ENCODE measurements at regions not wholly inside any gene's neighbourhood (a gene's known extent, or its start where the extent isn't known, plus 50 kb on each side); places are given as distances from the start of the nearest gene placed in this dataset.

DNA sequence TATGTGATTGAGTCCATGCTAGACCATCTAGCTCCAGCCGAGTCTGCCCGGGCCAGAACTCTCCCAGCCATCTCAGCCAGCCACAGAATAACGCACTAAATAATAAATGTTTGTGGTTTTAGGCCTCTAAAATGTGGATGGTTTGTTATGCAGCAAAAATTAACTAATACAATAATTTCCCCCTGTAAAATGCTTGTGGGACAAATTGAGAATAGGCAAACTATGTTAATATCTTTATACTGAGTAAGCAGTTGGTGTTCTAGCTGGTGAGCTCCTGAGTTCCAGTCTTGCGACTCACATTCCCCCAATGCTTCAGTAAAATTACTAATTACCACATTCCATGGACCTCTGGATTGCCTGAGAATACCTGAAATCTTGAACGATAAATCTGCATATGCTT, 316.8 kb upstream of the NFE2L3 start:
- DNase-seq = no peak

DNA sequence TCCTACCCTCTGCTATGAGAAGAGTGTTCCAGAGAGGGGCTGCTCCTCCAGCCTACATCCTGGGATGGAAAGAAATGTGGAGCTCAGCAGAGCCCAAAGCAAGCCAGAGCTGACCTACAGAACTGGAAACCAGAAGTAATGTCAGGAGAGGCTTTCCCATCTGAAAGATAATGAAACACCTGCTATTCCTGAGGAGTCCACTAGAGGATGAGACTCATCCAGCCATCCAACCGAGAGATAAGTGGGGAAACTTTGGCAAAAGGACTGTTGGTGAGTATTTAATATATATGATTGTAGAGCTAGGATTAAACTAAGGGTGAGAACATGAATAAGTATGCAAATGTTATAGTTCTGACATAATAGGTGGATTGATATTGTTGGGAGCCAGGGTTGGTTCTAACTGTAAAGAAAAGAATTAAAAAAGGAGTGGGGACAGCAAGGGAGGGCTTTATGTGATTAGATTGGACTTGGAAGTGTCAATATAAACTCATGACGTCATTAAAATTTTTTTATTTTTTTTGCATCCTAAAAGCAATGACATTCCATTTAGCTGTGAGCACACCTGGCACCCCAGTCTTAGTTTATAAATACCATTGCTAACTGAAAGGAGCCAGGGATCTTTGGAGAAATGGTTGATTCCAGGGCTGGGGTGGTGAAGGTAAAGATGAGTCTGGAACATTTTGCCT, 312.8 kb upstream of the NFE2L3 start:
- no peak for DNase-seq

DNA sequence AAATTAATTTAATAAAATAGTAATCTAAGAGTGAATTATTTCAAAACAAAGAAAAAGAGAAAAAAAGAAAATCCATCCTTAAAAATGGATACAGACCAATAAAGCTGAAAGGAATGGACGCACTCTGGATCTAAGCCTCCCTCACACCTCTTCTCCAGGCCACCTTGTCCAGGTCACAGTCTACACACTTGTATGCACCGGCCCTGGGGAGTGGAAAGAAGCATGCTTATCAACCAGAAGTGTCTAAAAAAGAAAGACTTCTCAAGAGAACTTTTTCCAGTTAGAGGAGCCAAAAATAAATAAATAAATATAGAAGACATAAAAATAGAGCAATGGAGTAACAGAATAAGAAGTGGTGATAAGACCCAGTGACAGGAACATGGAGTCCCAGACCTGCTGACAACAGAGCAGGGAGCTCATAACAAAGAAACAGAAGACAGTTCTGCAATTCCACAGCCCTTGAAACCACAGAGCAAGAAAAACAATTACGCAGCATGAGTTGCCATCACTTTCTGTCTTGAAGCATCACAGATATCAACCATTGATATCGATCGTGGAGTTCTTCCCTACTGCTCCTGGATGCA, 311.7 kb upstream of the NFE2L3 start:
- DNase-seq = no peak

GRCh38 chr7:25841575-25841974, 310.4 kb upstream of the NFE2L3 start:
- no peak for DNase-seq

DNA sequence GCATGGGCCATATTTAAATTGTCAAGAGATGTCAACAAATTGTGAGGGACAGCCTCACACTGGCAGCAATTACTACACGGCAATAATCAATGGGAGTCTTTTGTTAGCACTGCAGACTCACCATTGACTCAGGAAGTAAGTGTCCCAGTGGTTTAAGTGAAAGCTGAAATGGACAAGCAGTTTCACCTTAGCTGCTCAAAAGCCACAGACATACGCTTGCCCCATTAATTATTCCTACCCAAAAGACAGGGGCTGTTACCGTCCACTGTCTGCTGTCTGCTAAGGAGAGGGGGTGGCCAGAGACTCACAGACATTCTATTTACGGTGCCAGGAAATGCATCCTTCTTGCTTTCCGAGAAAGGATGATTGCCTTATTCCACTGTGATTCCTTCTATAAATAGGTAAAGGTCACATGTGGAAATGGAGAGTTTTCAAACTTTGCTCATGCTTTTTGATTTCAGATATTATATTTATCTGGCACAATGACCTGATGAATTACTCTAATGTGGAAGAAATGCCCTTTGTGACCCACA, 309.7 kb upstream of the NFE2L3 start:
- DNase-seq = no peak

GRCh38 chr7:25843467-25843866, 308.5 kb upstream of the NFE2L3 start:
- DNase-seq = no peak

DNA sequence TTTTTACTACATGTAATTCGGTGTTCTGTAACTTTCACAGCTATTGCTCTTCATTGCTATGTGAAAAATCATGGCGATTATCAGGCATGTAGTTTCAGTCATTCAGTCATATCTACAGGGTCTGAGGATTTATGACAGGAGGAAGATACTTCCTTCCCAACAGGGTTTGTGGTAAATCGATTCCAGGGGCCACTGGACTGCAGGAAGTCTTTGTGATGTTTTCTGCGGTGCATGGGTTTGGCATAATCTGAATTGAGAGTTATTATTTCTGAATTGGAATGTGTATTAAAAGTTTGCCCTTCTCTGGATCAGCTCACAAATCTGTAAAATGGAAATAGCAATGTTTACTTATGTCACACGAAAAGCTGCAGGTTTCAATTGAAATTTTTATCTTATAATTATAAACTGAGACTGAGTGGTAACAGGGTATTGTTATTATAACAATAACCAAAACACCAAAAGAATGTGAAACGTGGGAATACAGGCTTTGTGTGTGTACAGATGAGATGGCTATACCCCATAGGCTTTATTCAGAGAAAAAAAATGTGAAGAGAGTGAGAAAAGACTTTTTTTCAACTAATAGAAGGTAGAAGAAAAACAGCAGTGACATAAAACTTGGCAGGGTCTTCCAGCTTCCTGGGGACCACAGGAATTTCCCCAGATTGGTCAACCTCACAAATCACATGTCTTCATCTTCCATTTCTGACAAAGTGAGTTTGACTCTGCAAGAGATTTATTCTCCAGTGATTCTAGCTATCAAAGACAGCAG, 307.7 kb upstream of the NFE2L3 start:
- DNase-seq = no peak

DNA sequence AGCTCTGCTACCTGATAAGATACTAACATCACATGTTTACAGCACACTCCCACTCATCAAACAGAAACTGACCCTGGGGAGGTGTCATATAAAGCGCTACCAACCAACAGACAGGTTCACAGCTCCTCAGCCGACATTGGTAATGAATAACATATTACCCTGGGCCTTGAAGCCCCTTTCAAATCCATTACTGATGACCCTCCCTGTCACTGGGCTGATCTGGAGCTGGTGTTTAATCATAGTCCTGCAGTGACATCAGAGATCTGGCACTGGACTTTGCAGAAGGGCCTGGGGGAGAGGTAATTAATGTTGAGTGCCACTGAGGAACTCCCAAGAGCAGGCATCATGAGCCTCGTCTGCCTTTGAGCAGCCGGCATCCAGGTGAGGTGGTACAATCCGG, 306.5 kb upstream of the NFE2L3 start:
- no peak for DNase-seq

DNA sequence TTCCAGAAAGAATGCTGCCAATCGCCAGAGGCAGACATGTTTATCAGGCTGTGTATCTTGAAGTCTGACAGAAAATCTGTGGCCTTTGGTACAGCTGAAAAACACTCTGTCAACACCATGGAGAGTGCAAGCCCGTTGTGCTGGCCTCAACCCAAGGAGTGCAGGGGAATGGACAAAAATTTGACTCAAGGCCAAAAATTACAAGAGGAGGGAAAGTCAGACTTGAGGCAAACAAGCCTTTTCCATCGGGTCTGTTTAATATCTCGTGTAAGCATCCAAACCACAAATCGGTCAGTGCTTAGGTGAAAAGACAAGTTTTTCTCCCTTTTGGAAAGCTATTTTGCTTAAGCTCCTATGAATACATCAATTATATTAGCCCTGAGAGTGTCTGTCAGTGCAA, 305.3 kb upstream of the NFE2L3 start:
- peak in 12 of 51 donors; percentile 8 to 40 (median 22) for DNase-seq

GRCh38 chr7:25847336-25848070, 304.5 kb upstream of the NFE2L3 start:
- DNase-seq = no peak

GRCh38 chr7:25849500-25850184, 302.4 kb upstream of the NFE2L3 start:
- DNase-seq = peak in 3 of 51 donors; percentile 8 to 39 (median 21)

DNA sequence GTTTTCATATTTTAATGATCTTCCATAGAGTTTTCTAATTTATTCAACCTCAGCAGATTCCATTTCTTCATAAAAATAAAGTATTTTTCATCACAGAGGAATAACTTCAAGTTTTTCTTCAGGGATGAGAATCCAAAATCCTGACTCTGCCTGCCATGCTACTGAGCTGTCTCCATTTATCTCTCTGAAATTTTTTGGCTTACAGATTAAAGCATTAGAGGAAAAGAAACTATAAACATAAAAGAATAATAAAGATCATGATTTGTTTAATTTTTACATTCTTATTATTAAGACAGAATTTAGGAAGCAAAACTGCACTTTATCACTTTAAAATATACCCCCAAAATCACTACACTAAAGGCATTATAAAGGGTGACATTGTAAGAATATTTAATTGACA, 301.8 kb upstream of the NFE2L3 start:
- no peak for DNase-seq

GRCh38 chr7:25850735-25851134, 301.3 kb upstream of the NFE2L3 start:
- no peak for DNase-seq

DNA sequence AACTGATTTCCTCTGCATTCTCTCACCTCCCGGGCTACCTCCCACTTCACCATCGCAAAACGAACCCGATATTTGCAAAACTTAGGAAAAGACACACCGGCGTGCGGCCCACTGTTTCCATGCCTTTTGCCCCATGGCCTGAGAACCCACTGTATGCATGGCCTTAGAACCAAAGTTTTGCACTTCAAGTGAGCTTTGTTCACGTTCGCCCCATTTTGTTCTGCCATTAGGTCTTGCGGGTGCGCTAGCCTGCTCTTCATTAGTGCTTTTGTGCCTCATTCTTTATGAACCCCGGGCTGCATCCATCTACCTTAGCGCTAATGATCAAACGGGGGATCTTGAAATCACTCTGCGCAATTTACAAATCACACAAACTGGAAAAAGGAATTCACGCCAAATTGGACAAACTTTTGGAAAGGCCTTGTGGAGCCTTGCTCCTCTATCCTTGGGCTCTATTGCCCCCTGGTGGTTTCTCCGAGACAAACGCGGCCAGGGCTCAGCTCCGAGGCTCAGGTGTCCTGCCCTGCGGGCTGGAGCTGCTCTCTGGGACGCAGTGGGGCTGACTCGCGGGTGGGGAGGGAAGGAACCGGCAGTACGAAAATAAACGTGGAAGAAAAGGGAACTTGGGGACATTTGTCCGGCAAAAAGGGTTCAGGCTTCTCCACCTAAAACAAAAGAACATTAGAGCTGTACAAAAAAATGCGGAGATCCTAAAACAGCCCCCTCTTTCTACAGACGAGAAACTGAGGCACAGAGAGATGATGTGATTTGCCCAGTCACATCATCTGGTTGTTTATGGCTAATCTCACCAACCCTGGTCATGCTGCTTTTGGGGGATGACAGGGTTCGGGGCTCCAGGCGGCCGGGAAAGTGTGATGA, 300.4 kb upstream of the NFE2L3 start:
- peak in 50 of 51 donors; percentile 18 to 85 (median 64) for DNase-seq

DNA sequence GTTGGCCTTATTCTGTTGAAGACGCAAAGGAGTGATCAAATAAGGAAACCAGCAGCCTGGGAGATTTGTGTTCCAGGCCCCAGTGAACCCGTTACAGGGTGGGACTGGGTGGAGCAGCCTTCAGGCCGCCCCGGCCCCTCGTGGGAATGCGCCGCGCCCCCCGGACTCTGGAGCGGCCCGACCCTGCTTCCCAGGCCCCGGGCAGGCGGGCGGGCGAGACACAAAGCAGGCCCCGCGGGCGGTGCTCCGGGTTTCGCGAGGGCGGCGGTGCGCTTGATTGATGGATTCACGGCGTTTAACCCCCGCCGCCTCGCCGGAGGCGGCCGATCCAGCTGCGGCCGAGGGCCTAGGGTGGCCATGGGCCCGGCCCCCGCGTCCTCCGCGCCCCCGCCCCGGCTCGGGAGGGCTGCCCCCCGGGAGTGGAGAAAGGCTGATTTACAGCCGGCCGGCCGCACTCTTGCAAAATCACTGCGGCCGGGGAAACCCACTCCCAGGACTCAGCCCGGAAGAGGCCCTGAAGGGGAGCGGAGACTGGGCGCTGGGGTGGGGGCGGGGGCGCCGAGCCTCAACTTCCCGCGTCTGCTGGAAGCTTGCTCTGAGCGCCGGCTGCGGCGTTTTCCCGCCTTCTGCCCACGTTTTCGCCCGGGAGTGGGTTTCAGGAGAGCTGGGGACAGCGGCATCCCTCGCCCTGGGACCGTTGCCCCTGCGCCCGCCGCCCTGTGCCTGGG, 299.6 kb upstream of the NFE2L3 start:
- no peak for DNase-seq

DNA sequence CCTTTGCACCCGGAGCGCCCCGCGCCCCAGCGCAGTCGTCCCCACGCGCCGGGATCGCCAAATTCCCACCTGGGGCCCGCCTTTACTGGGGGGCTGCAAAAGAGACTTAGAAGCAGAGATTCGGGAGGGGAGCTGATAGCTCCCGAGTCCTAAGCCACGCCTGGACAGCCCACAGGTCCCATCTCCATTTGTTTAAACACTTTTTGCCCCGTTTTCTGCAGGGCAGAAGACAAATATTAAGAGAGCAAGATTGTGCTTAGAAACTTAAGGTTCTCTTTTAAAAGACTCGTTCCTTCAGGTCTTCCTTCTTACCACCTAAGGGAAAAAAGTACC, 299.1 kb upstream of the NFE2L3 start:
- DNase-seq = no peak

GRCh38 chr7:25853314-25853713, 298.7 kb upstream of the NFE2L3 start:
- no peak for DNase-seq

GRCh38 chr7:25854059-25854458, 297.9 kb upstream of the NFE2L3 start:
- DNase-seq = no peak
